ENCODE measurements at regions not wholly inside any gene's neighbourhood (a gene's known extent, or its start where the extent isn't known, plus 50 kb on each side); places are given as distances from the start of the nearest gene placed in this dataset.
"Not testable (repeated sequence)": the region's sequence is repeated elsewhere in the genome, so short reads cannot be mapped to it uniquely, and the experiment has no call there.

DNA sequence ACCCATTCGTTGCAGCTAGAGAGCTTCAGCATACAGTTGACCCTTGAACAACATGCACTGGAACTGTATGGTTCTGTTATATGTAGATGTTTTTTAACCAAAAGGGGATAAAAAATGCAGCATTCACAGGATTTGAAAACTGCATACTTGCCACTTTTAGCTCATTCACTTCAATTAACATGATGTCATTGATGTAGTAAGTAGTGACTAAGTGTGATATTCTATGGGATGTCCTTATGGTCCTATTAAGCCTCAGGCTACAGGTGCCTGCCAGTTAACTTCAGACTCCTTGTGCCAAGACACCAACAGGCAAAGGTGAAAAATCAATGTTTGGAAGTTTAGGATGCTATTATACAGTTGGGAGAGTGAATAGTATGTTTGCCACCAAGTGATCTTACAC lies 553.6 kb upstream of the NECTIN3 start:
- TF ChIP-seq FOXA1 (IDR thresholded peaks at IDR 0.05) (no peak), ARNT (IDR thresholded peaks at IDR 0.05) (no peak), ZNF384 (IDR thresholded peaks at IDR 0.05) (no peak), ELF4 (IDR thresholded peaks at IDR 0.05) (no peak), FOXM1 (IDR thresholded peaks at IDR 0.05; ENCODE audit: borderline replicate concordance) (no peak), NFRKB (IDR thresholded peaks at IDR 0.05) (no peak)
- TF ChIP-seq, protein P1, sequence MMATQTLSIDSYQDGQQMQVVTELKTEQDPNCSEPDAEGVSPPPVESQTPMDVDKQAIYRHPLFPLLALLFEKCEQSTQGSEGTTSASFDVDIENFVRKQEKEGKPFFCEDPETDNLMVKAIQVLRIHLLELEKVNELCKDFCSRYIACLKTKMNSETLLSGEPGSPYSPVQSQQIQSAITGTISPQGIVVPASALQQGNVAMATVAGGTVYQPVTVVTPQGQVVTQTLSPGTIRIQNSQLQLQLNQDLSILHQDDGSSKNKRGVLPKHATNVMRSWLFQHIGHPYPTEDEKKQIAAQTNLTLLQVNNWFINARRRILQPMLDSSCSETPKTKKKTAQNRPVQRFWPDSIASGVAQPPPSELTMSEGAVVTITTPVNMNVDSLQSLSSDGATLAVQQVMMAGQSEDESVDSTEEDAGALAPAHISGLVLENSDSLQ (IDR thresholded peaks at IDR 0.05) = no peak
- ChIA-PET POLR2A (no interaction called here), CTCF (no interaction called here)
- DNase-seq (ENCODE audit: extremely low spot score) = no peak

DNA sequence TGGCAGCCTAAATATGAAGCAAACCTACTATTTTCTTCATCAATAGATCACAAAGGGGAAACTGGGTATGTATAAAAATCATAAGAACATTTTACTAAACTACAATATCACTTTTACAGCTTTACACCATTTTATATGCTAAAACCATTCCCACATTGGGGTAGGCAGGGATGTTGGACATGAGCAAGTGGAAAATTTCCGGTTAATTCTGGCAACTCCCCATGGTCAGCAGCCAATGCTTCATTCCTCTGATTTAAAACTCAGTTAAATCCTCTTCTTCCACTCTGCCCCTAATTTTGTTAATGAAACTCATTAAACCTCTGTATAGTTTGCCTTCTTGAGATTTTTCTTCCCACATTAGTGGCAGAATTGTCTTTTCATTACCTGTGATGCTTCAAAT lies 552.5 kb upstream of the NECTIN3 start:
- DNase-seq (ENCODE audit: extremely low spot score) = no peak
- TF ChIP-seq ARNT (IDR thresholded peaks at IDR 0.05) = no peak
- no peak for TF ChIP-seq SUZ12 (IDR thresholded peaks at IDR 0.05)
- no peak for TF ChIP-seq BHLHE40 (IDR thresholded peaks at IDR 0.05; ENCODE audit: borderline replicate concordance)
- TF ChIP-seq ZNF384 (IDR thresholded peaks at IDR 0.05) = no peak
- TF ChIP-seq HDGF (IDR thresholded peaks at IDR 0.05; ENCODE audit: borderline replicate concordance) = no peak
- no peak for TF ChIP-seq CTBP1 (IDR thresholded peaks at IDR 0.05; ENCODE audit: borderline replicate concordance)
- TF ChIP-seq ELF4 (IDR thresholded peaks at IDR 0.05) = no peak
- TF ChIP-seq FOXM1 (IDR thresholded peaks at IDR 0.05; ENCODE audit: borderline replicate concordance) = no peak
- TF ChIP-seq, protein P1 (IDR thresholded peaks at IDR 0.05) = no peak
- no peak for TF ChIP-seq FOXK2 (IDR thresholded peaks at IDR 0.05)
- TF ChIP-seq TARDBP (IDR thresholded peaks at IDR 0.05) = no peak
- TF ChIP-seq NFRKB (IDR thresholded peaks at IDR 0.05) = no peak
- ChIA-PET CTCF (no interaction called here), POLR2A (no interaction called here)

DNA sequence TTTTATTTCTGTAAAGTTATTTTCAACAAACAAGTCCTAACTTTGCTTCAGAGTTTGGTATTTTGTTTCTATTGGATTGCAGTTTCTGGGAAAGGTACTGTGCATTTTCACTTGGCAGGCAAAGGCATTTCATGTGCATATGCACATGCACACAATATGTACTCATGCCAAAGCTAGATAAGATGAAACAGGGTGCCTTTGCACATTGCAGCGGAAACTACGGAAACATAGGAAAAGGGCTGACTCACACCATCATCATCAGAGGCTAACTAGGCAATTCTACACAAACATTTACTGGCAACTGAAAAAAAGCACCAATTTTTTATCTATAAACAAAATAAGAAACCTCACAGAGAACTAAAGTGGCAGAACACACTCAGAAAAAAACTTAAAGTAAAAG lies 550.6 kb upstream of the NECTIN3 start:
- ChIA-PET POLR2A (no interaction called here), CTCF (no interaction called here)
- no peak for TF ChIP-seq ARNT (IDR thresholded peaks at IDR 0.05)
- TF ChIP-seq CTBP1 (IDR thresholded peaks at IDR 0.05; ENCODE audit: borderline replicate concordance) = no peak
- TF ChIP-seq FOXA1 (IDR thresholded peaks at IDR 0.05) = no peak
- no peak for TF ChIP-seq FOXK2 (IDR thresholded peaks at IDR 0.05)
- no peak for TF ChIP-seq NFRKB (IDR thresholded peaks at IDR 0.05)
- no peak for TF ChIP-seq BHLHE40 (IDR thresholded peaks at IDR 0.05; ENCODE audit: borderline replicate concordance)
- no peak for TF ChIP-seq HDGF (IDR thresholded peaks at IDR 0.05; ENCODE audit: borderline replicate concordance)
- no peak for TF ChIP-seq TARDBP (IDR thresholded peaks at IDR 0.05)
- TF ChIP-seq FOXM1 (IDR thresholded peaks at IDR 0.05; ENCODE audit: borderline replicate concordance) = no peak
- TF ChIP-seq, protein P1 (IDR thresholded peaks at IDR 0.05) = no peak
- TF ChIP-seq SUZ12 (IDR thresholded peaks at IDR 0.05) = no peak
- TF ChIP-seq LEF1 (IDR thresholded peaks at IDR 0.05; ENCODE audit: borderline replicate concordance) = no peak
- TF ChIP-seq ZNF384 (IDR thresholded peaks at IDR 0.05) = no peak
- no peak for DNase-seq (ENCODE audit: extremely low spot score)

DNA sequence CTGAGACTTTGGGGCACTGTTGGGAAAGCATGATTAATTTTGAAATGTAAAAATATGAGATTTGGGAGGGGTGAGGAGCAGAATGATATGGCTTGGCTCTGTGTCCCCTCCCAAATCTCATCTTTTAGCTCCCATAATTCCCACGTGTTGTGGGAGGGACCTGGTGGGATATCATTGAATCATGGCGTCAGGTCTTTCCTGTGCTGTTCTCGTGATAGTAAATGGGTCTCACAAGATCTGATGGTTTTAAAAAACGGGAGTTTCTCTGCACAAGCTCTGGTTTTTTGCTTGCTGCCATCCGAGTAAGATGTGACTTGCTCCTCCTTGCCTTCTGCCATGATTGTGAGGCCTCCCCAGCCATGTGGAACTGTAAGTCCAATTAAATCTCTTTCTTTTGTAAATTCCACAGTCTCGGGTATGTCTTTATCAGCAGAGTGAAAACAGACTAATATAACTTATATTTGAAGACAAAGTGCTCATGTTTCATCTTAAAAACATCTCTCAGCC lies 546.0 kb upstream of the NECTIN3 start:
- DNase-seq (ENCODE audit: extremely low spot score); CTCF ChIA-PET; POLR2A ChIA-PET: not testable (repeated sequence)

DNA sequence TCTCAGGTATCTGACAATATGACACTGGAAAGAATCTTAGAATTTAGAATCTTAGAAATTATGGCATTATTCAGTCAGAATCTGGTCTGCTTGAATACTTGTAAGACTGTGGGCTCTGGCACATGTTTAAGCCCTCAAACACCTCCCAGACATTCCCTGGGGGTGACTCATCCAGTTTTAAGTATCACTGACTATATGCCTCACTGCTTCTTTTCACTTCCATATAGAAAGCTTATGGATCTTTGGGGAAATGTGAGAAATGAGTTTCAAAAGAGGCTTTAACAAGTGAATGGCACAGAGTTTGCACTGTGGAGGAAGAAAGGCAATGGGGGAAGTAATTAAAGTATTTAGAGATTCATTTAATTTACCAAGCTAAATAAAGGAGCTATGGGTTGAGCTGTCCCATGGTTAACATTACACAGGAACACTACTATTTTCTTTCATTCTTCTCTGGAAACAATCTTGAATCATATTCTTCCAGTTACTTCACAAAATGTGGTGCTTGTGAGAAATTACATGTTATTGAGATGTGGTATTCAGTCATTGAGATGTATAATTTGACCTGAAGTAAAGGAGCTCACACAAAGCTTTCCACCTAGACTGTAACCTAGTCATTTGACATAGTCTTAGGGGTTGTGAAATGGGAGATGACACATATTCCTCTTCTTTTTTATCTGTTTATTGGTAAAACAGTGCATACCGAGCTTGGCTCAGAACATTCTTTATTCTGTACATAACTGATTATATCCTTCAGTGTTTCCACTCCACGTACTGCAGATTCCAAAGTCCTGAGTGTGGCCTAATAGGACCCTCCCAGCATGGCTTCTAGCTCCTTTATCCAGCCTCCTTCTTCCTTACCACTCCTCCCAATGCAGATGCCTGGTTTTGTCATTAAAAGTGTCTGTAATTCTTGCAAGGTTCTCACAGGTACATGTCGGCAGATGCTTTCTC lies 544.6 kb upstream of the NECTIN3 start:
- POLR2A ChIA-PET = no interaction called here
- CTCF ChIA-PET = no interaction called here
- DNase-seq (ENCODE audit: extremely low spot score) = no peak
- TF ChIP-seq LEF1 (IDR thresholded peaks at IDR 0.05; ENCODE audit: borderline replicate concordance) (no peak), ARNT (IDR thresholded peaks at IDR 0.05) (no peak), HDGF (IDR thresholded peaks at IDR 0.05; ENCODE audit: borderline replicate concordance) (no peak), NFRKB (IDR thresholded peaks at IDR 0.05) (no peak), FOXM1 (IDR thresholded peaks at IDR 0.05; ENCODE audit: borderline replicate concordance) (no peak), FOXA1 (IDR thresholded peaks at IDR 0.05) (no peak), ELF4 (IDR thresholded peaks at IDR 0.05) (no peak), CTBP1 (IDR thresholded peaks at IDR 0.05; ENCODE audit: borderline replicate concordance) (no peak), TARDBP (IDR thresholded peaks at IDR 0.05) (no peak), FOXK2 (IDR thresholded peaks at IDR 0.05) (no peak), BHLHE40 (IDR thresholded peaks at IDR 0.05; ENCODE audit: borderline replicate concordance) (no peak), L3MBTL2 (conservative IDR thresholded peaks at IDR 0.05) (no peak), SUZ12 (IDR thresholded peaks at IDR 0.05) (no peak)
- TF ChIP-seq, protein P1 (IDR thresholded peaks at IDR 0.05) = no peak

Data from HEK293T (cell line).